HCEC 1CT (cell line): ENCODE measurements at regions not wholly inside any gene's neighbourhood (a gene's known extent, or its start where the extent isn't known, plus 50 kb on each side); places are given as distances from the start of the nearest gene placed in this dataset.

Source experiments
- DNase-seq: peaks from one replicate; pipeline ENCODE4 v3.0.0-alpha.2; 2017

DNA sequence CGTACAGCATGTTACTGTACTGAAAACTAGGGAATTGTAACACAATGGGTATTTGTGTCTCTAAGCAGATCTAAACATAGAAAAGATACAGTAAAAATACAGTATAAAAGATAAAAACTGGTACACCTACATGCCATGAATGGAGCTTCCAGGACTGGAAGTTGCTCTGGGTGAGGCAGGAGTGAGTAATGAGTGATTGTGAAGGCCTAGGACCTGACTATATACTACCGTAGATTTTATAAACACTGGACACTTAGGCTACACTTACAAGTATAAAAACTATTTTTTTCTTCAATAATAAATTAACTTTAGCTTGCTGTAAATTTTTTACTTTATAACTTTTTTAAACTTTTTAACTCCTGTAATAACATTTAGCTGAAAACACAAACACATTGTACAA lies 324.4 kb upstream of the TNP1 start:
- DNase-seq: no peak

DNA sequence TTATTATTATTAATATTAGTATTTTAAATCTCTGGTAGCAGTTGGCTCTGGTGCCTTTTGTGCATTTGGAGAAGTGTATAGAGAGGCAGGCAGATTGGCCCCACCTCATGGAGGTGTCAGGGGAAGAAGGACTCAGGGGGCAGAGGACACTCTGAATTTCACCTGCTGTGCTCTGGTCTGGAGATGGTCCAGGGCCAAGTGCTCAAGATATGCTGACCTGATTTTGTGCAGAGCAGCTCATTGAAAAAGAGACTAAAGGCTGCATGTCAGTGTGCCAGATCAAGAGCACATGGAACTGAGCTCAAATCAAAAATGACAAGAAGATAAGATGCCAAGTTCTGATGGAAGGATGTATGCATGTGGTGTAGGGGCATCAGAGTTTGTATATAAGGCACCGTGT lies 323.6 kb upstream of the TNP1 start:
- no peak for DNase-seq

DNA sequence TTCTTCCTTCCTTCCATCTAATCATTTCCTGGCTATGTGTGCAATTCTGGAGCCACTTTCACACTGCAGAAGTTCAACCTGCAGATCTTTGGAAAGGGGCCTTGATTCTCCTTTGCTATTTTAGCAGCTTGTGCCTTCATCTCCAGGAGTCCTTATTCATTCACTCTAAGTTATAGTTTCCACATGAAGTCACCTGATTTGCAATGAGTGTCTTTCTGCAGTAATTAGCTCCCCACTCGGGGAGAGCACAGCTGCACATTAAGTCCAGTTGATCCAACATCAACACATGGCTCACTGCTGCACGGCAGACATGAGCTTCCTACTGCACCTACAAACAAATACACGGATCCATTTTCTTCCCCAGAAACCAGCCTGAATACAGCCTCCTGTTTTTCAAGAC lies 323.1 kb upstream of the TNP1 start:
- DNase-seq: no peak

DNA sequence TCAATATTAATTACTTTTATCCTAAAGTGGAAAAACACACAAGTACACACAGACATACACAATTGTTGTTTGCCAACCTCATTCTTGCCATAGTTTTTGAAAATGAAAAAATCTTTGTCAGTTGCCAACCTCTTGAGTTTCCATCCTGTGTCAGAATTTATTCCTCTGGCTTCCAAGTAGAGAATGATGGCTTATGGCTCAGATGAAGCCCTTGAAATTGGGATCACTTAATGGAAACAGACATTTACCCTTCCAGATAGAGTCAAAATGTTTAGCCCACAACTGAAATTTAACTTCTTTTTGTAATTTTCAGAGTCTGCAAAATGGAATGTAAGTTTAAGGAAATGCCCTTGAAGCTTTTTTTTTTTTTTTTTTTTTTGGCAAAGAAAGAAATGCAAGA lies 321.6 kb upstream of the TNP1 start:
- DNase-seq: no peak

DNA sequence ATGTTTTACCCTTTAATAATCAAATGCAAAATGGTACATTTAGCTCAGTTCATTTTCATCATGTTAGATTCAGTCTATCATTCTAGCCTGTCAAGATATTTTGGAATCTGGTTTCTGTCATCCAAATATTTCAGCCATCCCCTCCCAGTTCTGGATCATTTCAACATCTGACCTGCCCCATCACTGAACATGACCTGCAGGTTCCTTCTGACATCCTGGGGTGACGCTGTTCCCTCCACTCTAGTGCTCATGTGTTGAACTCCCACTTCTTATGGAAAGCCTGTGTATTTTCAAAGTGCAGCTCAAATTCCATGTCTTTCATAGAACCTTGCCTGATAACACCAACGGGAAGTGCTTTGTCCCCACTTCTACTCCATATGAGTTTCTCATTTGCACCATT lies 320.0 kb upstream of the TNP1 start:
- no peak for DNase-seq

DNA sequence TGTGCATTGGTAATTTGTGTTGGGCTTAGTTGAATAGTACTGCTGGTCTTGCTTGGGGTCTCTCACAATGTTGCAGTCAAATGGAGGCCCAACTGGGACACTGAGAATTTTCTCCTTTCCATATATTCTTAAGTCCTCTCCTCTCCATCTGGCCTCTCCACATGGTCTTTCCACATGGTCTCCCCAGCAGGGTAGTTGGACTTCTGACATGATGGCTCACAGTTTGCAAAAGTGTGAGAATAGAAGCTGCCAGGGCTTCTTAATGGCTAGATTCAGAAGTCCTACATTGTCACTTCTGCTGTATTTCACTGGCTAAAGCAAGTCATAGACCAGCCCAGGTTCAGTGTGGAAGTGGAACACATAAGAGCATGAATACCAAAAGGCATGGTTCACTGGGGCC lies 318.5 kb upstream of the TNP1 start:
- DNase-seq: no peak

DNA sequence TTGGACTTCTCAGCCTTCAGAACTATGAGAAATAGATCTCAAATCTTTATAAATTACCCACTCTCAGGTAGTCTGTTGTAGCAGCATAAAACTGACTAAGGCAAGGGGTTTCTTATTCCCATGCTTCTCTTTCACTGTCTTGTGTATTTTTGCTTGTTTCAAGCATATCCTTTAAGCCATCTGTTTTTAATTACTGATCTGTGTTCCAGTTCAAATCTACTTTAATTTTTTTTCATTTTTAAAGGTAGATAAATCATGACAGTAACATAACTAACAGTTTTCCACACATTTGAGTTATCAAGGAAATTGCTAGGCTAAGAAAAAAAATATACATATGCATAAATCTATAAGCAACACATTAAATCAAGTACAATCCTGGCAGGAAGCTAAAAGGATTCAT lies 317.9 kb upstream of the TNP1 start:
- DNase-seq: no peak

DNA sequence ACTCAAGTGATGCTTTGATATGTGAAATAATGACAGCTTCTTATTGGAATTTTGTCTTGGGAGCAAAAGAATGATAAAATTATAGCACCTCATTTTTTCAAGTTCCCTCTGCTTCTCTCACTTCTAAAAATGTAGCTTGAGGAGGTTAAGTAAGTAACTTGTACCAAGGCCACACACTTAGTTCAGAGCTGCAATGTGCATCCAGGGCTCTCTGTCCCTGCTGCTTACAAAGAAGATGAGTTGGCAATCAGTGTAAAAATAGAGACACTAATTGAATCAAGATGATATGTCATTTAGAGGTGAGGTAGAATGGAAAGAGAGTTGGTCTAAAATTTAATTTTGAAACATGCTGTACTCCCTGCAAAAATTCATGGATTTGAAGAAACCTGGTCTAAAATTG lies 312.0 kb upstream of the TNP1 start:
- no peak for DNase-seq

DNA sequence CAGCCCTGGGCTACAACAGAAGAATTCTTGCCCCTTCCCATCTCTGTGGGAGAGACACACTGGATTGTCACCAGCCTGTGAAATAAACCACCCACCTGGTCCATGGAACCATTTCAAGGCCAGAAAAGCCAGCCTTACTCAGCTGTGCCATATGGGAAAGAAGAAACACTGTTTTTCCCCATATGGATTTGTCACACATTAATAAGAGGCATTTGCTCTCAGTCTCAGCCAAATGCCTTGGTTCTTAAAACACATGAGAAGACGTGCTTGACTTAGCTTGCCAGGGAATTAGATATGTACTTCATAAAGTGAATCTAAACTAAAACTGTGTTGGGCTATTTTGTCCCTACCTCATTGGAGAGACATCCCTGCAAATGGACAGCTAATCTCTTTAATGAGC lies 308.6 kb upstream of the TNP1 start:
- DNase-seq: no peak

DNA sequence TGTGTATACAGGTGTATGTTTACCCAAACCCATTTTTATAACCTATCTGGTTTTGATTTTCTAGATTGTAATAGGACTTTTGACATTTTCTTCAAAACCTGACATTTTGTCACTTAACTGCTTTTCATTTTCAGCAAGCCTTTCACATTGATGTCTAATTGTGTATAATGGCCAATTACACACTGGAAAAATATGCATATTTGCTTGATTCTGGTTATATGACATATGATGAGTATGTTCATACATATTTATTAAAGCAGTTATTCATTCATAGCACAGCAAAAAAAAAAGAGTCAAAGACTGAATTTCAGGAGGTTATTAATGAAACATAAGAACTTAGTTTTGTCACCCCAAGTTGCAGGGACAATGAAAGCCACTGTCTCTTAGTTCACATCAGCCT lies 307.7 kb upstream of the TNP1 start:
- DNase-seq: peak; percentile 55

DNA sequence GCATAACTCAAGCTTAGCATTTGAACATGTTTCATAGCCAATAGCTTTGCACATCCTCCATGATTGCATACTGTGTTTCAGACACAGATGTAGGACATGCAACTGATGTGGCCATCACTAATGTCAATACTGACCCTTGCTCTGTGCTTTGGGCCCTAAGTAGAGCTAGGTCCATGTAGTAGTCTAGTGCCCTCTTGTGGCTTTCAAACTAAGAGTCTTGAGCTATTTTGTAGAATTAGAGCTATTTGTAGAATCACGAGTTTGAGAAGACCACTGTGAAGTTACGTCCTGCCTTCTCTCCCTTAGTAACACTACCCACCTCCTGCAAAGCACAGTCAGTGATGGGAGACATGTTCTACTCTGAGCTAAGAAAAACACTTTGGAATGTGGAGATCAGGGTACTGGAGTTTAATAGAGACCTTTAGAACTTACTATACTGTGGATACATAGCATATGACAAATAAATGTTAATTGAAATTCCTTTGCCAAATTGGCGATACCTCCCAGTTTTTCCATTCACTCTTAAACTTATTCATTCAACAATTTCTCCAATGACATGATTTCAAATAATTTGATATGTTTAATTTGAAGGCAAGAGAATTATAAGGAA lies 306.5 kb upstream of the TNP1 start:
- DNase-seq: peak; percentile 55

DNA sequence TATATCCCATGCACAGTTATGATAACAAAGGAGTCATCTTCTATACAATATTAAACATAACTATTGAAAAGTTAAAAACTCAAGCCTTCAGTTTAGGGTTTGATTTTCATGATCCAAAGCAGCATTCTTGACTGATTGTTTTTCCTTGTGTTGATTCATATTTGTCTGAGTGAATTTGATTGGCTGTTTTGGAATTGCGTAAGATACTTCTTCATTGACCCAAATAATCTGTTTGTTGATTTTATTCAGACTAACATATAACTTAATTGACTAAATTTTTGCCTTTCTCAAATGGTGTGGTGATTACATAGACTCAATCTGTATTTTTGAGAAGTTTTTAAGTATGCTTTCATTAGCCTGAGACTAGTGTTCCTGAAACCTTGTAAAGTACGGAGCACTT lies 305.7 kb upstream of the TNP1 start:
- no peak for DNase-seq

DNA sequence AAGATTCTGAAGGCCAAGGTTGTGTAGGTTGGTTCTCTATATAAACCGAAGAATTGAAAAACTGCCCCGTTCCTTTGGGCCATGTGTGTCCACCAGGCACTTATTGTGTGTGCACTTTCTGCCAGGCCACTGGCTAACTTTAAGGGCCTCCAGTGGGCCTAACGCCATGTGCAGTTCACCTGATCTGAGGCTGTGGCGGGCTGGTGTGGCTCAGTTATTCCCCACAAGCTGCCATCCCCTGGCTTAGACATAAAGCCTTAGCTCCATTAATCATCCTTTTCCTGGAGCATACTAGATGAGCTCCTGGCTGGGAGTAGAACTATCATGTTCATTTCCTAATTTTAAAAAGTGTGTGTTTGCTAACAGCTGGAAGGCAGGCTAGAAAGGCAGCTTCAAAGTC lies 304.1 kb upstream of the TNP1 start:
- no peak for DNase-seq

DNA sequence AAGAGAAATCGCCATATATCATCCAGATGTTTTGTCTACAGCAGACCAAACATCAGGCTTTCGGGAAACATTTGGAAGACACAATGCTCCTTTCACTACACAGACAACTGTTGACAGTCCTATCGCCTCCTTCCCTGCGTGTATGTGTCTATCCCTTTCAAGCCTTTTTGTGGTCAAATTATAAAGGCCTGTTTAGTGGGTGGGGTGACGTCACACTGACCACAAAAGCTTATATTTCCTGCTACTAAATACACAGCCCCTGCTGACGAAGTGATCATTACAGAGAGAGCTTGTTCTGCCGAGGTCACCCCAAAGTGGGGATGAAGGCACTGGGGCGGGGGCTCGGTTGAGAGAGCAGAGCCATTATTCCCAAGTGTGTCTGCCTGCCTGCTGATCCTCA lies 302.7 kb upstream of the TNP1 start:
- peak; percentile 83 for DNase-seq

DNA sequence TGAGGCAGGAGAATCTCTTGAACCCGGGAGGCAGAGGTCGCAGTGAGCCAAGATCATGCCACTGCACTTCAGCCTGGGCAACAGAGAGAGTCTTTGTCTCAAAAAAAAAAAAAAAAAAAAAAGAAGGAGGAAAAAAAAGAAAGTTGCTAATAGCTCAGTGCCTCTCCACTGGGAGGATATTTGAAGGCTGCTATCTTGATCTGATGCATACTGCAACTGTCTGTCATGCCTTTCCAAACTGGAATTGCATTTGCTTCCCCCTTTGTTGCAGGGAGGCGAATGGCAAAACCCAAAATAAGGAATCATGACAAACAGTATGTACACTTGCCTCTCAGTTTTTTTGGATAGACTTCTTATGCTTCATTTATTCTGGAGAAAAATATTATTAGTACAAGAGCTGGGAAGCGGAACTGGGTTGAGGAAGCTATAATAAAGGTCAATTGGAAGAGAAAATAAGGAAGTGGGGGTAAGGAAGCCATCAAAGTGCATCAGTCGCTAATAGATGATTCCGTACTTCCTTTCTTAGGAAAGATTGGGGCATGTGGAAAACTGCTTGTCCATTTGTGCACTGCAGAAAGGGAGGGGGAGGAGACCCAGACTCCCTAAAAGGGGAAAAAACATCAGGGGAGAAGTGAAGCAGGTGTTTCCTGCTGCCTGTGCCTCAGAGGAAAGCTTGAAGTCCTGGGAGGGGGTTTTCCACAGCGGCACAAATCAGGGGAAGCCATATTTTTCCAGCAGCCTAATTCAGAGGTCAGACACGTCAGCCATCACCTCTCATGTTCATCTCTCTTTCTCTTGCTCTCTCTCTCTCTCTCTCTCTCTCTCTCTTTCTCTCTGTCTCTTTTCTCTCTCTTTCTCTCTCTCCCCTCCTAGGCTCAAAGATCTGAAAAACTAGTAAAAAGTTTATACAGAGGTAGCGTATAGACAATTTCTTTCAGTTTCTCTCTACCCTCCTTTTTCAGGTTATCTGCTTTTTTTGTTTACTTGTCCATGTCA lies 301.4 kb upstream of the TNP1 start:
- no peak for DNase-seq

DNA sequence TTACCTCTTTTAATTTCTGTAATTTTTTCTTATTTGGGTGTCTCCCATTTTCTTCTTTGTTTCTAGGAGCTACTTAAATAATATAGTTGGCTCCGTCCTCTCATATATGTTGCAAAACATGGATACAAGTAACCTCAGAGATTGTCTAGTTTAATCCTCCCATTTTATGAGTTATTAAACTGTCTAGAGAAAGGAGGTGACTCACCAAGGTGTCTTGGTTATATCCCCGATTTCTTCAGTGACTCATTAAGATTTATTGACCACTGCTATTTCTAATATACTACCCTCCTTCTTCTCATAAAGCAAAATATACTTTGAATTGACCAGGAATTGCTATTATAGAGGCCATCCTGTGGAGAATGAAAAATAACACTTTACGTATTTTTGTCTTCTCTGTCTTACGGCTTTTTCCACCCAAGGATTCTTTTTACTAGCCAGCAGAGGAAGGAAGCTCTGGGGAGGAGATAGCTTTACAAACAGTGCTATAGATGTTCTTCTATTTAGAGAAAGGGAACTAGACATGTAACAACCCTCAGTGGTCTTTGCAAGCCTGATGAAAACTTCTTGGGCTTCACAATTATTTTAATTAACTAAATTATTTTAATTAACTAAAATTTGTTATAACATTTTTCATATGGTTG lies 300.4 kb upstream of the TNP1 start:
- peak; percentile 54 for DNase-seq

DNA sequence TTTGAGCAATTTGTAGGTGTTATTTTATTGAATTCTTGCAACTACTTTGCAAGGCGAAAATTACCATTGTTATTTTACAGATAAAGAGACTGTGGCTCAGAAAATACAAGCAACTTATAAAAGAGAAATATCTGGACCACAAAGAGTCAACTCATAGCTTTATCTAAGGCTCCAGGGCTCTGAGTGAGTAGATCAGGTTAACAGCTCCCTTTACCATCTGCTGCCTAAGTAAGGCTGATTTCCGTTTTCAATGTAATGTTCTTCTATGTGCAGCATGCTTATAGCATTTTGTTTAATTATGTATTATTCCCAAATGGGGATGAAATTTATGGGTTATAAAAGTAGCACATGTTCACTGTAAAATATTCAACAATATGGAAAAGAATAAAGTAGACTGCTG lies 299.1 kb upstream of the TNP1 start:
- DNase-seq: no peak

DNA sequence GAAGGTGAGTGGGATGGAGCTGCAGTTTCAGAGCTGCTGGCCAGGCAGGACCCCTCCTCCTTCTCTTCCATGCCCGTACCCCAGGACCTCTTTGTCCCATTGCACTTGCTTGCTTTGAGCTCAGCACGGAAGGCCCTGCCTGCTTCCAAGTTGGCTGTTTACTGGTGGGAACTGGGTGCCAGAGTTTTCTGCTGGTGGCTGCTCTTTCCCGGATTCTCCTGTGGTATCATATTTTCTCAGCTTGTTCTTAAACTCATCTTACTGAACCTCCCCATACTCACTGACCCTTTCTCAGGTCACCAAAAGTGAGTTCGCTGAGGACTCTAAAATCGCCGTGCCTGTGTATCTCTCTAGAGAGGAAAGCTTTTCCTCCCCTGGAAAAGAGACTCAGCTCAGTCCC lies 297.7 kb upstream of the TNP1 start:
- DNase-seq: no peak

DNA sequence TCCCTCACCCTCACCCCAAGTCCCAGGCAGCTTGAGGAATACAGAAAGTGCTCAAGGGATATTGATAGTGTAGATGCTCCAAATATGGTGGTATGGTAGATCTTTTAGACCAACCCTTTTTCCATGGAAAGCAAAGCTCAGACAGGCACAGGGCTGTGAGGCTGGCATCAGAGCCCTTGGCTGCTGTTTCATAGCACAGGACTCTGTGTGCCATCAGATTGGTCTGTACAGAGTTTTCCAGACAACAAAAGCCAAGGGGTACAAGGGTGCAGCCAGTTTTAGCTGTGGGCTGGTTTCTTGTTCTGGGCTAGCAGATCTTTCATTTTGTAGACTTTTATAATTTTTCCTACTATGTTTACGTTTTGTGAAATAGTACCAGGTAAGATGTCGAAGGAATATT lies 296.9 kb upstream of the TNP1 start:
- no peak for DNase-seq

DNA sequence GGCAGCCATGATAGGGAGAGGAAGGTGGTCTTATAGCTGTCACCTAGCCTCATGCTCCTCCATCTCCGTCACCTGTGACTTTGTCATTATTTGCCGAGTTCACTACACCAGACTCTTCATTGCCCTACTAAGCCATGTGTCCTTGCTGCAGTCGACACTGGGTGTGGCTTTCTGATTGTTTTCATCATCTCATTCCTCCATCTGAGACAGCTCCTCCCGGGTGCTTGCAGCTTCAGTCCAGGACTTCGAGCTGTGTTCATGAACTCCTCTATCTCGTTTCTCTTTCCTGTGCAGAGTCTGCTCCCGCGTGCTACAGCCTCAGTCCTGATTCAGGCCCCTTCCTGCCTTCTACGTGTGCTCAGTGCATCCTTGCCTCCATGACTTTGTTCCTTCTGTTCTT lies 295.1 kb upstream of the TNP1 start:
- DNase-seq: no peak

DNA sequence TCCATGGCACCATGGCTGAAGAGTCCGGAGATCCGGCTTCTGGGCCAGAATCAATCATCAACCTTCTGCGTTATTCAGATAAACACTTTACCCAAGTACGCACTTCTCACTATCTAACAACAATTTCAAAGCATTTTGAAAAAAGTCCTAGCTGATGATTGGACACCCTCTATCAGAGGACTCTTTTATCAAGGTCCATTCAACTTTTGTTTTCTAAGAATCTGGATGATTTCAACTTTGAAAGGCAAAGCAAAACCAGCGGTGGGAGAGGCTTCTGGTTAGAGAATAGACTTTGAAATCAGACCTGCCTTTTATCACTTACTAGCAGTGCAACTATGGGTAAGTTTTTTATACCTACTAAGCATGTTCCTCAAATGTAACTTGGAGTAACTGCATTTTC lies 293.6 kb upstream of the TNP1 start:
- DNase-seq: no peak

DNA sequence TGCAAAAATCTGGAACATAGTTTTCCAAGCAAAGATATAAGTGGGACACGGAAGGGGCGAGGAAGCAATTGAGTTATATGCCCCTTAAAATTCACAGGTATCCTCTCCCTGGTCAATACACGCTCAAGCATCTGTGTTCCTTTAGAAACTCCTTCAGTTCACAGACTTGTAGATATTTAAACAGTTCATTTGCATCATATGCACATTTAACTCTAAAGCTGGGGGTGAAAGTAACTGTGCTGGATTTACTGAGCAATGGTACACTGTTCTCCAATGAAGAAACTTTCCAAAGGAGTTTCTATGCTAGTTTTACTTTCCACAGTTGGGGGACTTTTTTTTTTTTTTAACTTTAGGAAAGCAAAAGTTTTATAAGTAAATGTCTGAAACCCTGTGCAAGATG lies 293.0 kb upstream of the TNP1 start:
- DNase-seq: no peak

DNA sequence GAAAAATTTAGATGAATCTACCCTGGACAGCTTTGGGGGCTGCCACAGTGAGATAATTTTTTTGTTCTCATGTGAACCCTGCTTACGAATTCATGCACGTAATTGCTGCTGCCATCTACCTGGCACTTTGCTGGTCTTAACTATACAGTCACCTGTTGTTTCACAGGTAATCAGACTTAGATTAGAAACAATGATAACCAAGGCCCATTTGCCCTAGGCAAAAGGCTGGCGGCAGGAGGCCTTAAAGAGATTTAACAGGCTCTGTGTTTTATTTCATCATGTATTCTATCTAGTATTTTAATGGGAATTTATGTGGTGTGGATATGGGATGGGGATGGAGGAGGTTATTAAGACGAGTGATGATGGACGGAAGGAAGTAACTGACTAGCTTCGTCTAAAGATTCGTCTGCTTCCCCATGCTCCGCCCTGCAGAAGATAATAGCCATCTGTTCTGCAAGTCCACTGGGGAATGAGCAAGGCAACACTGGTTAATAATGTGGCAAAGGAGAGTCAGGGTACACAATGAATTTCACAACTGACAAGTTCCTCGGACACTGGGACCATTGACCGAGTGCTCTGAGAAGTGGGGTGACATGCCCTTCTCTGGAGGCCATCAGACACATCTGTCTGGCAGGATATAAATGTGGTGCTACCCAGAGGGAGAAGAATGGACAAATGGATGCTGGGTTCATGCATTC lies 291.8 kb upstream of the TNP1 start:
- DNase-seq: no peak

DNA sequence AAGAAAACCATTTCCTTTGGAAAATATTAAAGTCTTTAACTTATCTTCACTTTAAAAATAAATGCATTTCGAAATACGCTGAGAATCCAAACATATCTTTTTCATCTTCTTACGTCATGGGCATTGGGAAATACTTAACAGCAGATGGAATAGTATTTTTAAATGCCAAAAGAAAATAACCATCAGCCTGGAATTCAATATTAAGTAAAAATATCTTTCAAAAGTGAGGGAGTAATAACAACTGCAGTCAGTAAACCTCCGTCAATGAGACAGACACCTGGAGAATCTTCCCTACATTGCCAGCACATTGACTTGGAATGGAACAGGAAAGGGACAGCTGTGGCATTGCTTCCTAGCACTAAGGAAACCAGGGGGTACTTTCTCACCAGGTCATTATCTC lies 290.4 kb upstream of the TNP1 start:
- no peak for DNase-seq
